PC-9 (cell line): ENCODE measurements at regions not wholly inside any gene's neighbourhood (a gene's known extent, or its start where the extent isn't known, plus 50 kb on each side); places are given as distances from the start of the nearest gene placed in this dataset.

Source experiments
- BruUV-seq: library from RNA; stranded (reverse); fragments of 400-500 nt; replicated peaks from 2 replicates; lab custom pipeline; 2021; lab: Mats Ljungman, UMichigan
- CTCF ChIA-PET: fragments of 300-600 bp; sonication (Branson Sonifier 250); formaldehyde crosslinking; loops from one replicate; lab custom pipeline; 2022; ENCODE audit warnings: antibody characterized with exemption; lab: Charles Lee
- POLR2A ChIA-PET: fragments of 300-600 bp; sonication (Branson Sonifier 250); formaldehyde crosslinking; loops from one replicate; lab custom pipeline; 2022; ENCODE audit warnings: antibody characterized with exemption; ENCODE audit not compliant: unreplicated experiment; lab: Charles Lee
- DNase-seq, 2 experiments: peaks; one replicate each; pipeline versions ENCODE4 v3.0.0 to v3.0.0-alpha.2; 2015 to 2022; ENCODE audit warnings: mixed read lengths in 1 of 2
- H2AFZ ChIP-seq: fragments of 200-600 bp; sonication (generic); 2 replicates; pipeline ENCODE4 v1.8.1; 2017; ENCODE audit warnings: antibody characterized with exemption
- H3F3A ChIP-seq: fragments of 200-600 bp; sonication (generic); 2 replicates; pipeline ENCODE4 v1.8.1; 2017; ENCODE audit warnings: antibody characterized with exemption, mild to moderate bottlenecking, low read depth; ENCODE audit not compliant: insufficient read depth
- H3K27ac ChIP-seq: fragments of 200-600 bp; sonication (generic); 2 replicates; pipeline ENCODE4 v1.6.1; 2016; ENCODE audit warnings: mixed run types
- H3K27me3 ChIP-seq: fragments of 200-600 bp; sonication (generic); 2 replicates; pipeline ENCODE4 v1.6.1; 2016; ENCODE audit warnings: low read depth, mixed run types; ENCODE audit not compliant: insufficient read depth
- H3K36me3 ChIP-seq: fragments of 200-600 bp; sonication (generic); 2 replicates; pipeline ENCODE4 v1.6.1; 2016; ENCODE audit warnings: low read depth, mixed run types
- H3K4me1 ChIP-seq: fragments of 200-600 bp; sonication (generic); replicated peaks from 2 replicates; pipeline ENCODE4 v1.6.1; 2016; ENCODE audit warnings: mixed run types; ENCODE audit not compliant: insufficient read depth
- H3K4me2 ChIP-seq: fragments of 200-600 bp; sonication (generic); 2 replicates; pipeline ENCODE4 v1.6.1; 2017; ENCODE audit warnings: mixed run types
- H3K4me3 ChIP-seq: fragments of 200-600 bp; sonication (generic); 2 replicates; pipeline ENCODE4 v1.6.1; 2016; ENCODE audit warnings: mixed run types
- H3K79me2 ChIP-seq: fragments of 200-600 bp; sonication (generic); 2 replicates; pipeline ENCODE4 v1.6.1; 2017; ENCODE audit warnings: low read depth, mixed run types
- H3K9me2 ChIP-seq: fragments of 200-600 bp; sonication (generic); 2 replicates; pipeline ENCODE4 v1.8.1; 2017; ENCODE audit warnings: mild to moderate bottlenecking; ENCODE audit not compliant: insufficient read depth
- H3K9me3 ChIP-seq: fragments of 200-600 bp; sonication (generic); 2 replicates; pipeline ENCODE4 v1.8.1; 2016; ENCODE audit warnings: low read depth; ENCODE audit not compliant: insufficient read depth
- H4K20me1 ChIP-seq: fragments of 200-600 bp; sonication (generic); 2 replicates; pipeline ENCODE4 v1.8.1; 2017; ENCODE audit not compliant: insufficient read depth
- CTCF ChIP-seq: fragments of 200-600 bp; sonication (generic); conservative IDR thresholded peaks from 2 replicates; pipeline ENCODE4 v1.6.1; 2017; ENCODE audit warnings: mixed run types, antibody characterized with exemption, mild to moderate bottlenecking, moderate library complexity
- EZH2 ChIP-seq: fragments of 200-600 bp; sonication (generic); IDR thresholded peaks from 2 replicates; pipeline ENCODE4 v1.8.0; 2017; ENCODE audit warnings: antibody characterized with exemption, low read depth
- intact Hi-C: fragments of 100-400 bp; cut with micrococcal nuclease; formaldehyde crosslinking; loops from one replicate; pipeline ENCODE4 v1.10.0; 2022; ENCODE audit not compliant: unreplicated experiment

- CTCF ChIA-PET, result no interaction called here
- no TSS peak for BruUV-seq
- no peak overlapping the region for H2AFZ ChIP-seq
Observed at GRCh38 chr16:54862529-54862928, 68.1 kb upstream of the IRX5 start.

GRCh38 chr16:54856871-54857270 lies 73.8 kb upstream of the IRX5 start:
- H4K20me1 ChIP-seq, result no peaks in the 10 kb centered on the region
- no peaks in the 10 kb centered on the region for H3K4me1 ChIP-seq
- no peaks in the 10 kb centered on the region for H3F3A ChIP-seq
- H3K27ac ChIP-seq, result no peak overlapping the region
- H3K27me3 ChIP-seq, result no peaks in the 10 kb centered on the region
- CTCF ChIA-PET, result no interaction called here
- H3K4me2 ChIP-seq, result no peak overlapping the region
- H3K36me3 ChIP-seq, result no peaks in the 10 kb centered on the region
- H3K4me3 ChIP-seq, result no peak overlapping the region
- BruUV-seq, result no TSS peak
- intact Hi-C loops, result no loop called here
- H3K79me2 ChIP-seq, result no peaks in the 10 kb centered on the region
- TF ChIP-seq EZH2 (no peak), CTCF (no peak)
- no peak overlapping the region for H2AFZ ChIP-seq
- DNase-seq, result no peak
- H3K9me2 ChIP-seq, result no peaks in the 10 kb centered on the region
- POLR2A ChIA-PET, result no interaction called here
- peaks cover 18% of the 10 kb centered on the region for H3K9me3 ChIP-seq

More at GRCh38 chr16:54862529-54862928, 68.1 kb upstream of the IRX5 start:
- Histone ChIP-seq H3K79me2 (no peaks in the 10 kb centered on the region), H3K27ac (no peak overlapping the region), H3K27me3 (no peaks in the 10 kb centered on the region), H4K20me1 (no peaks in the 10 kb centered on the region), H3K36me3 (no peaks in the 10 kb centered on the region), H3K4me2 (no peak overlapping the region), H3K9me3 (no peaks in the 10 kb centered on the region), H3K4me3 (no peak overlapping the region), H3K4me1 (no peaks in the 10 kb centered on the region), H3K9me2 (no peaks in the 10 kb centered on the region), H3F3A (no peaks in the 10 kb centered on the region)
- no peak for DNase-seq
- intact Hi-C loops, result no loop called here
- POLR2A ChIA-PET, result no interaction called here
- TF ChIP-seq EZH2, result no peak
- no peak for TF ChIP-seq CTCF

- H4K20me1 ChIP-seq, result no peaks in the 10 kb centered on the region
- no TSS peak for BruUV-seq
- no peak for DNase-seq
- CTCF ChIA-PET, result no interaction called here
- no peak for TF ChIP-seq CTCF
- no peak for TF ChIP-seq EZH2
- peak overlapping the region; percentile 71 for H3K27ac ChIP-seq
- POLR2A ChIA-PET, result no interaction called here
- H3K36me3 ChIP-seq, result no peaks in the 10 kb centered on the region
- H3K9me3 ChIP-seq, result no peaks in the 10 kb centered on the region
- no peak overlapping the region for H2AFZ ChIP-seq
- peaks cover 25% of the 10 kb centered on the region for H3K4me1 ChIP-seq
- H3K9me2 ChIP-seq, result no peaks in the 10 kb centered on the region
- no peaks in the 10 kb centered on the region for H3K27me3 ChIP-seq
- 0 out of 2 replicates have a peak overlapping the region, but pooled peaks have one; percentile 5 for H3K4me3 ChIP-seq
- peaks cover 18% of the 10 kb centered on the region for H3F3A ChIP-seq
- intact Hi-C loops, result no loop called here
- peak overlapping the region; percentile 75 for H3K4me2 ChIP-seq
- H3K79me2 ChIP-seq, result no peaks in the 10 kb centered on the region
Observed at GRCh38 chr16:54847609-54848008, 83.1 kb upstream of the IRX5 start.
